ENCODE measurements at regions not wholly inside any gene's neighbourhood (a gene's known extent, or its start where the extent isn't known, plus 50 kb on each side); places are given as distances from the start of the nearest gene placed in this dataset.
"Not testable (repeated sequence)": the region's sequence is repeated elsewhere in the genome, so short reads cannot be mapped to it uniquely, and the experiment has no call there.

DNA sequence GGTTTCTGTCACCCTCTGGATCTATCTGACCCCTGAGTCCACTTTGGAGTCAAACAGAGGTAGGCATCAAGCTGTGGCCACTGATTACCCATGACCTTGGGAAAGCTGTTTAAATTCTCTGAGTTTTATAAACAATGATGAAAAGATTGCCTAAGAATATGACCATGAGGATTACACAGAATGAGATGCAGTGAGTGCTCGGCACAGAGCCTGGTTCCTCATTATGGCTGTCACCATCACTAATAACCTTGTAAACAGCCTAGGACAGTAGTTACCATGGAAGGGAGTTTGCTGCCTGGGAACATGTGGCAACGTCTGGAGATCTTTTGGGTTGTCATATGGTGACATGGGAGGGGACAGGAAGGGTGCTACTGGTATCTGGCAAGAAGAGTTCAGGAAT lies 248.3 kb upstream of the KAZN start:
- no peak overlapping the region for H3K27ac Mint-ChIP-seq
- no peaks in the 10 kb centered on the region for H3K4me1 Mint-ChIP-seq
- 70% methylated on average over 1 of the region's 2 CpGs for WGBS (ENCODE audit: insufficient coverage)
- H3K4me3 Mint-ChIP-seq, result no peak overlapping the region
- Histone ChIP-seq H3K4me1 (ENCODE audit: control insufficient read depth in 1 of 2, extremely low read depth in 1 of 2, insufficient read depth in 2 of 2, low read length in 2 of 2) (no peaks in the 10 kb centered on the region), H3K27ac (ENCODE audit: low read length) (no peak overlapping the region), H3K9me3 (no peaks in the 10 kb centered on the region), H3K27me3 (replicated peaks in 1 of 2; ENCODE audit: control insufficient read depth in 2 of 2, extremely low read depth in 1 of 2, insufficient read depth in 2 of 2, low read length in 1 of 2) (peaks cover 0 to 3% of the 10 kb centered on the region in 2 experiments), H3K4me3 (ENCODE audit: control insufficient read depth in 1 of 2, extremely low read depth in 1 of 2, low read length in 1 of 2) (no peak overlapping the region), H3K36me3 (ENCODE audit: control insufficient read depth in 2 of 2, extremely low read depth in 1 of 2, insufficient read depth in 1 of 2, low read length in 1 of 2) (no peaks in the 10 kb centered on the region)
- ATAC-seq (replicated peaks in 1 of 4) (no peak), DNase-seq (no peak)
- H3K9me3 Mint-ChIP-seq, result no peaks in the 10 kb centered on the region
- ChIA-PET CTCF (no interaction called here), POLR2A (interaction anchor here in 1 of 2 donors (0.6 kb wide), 1 partner anchor 315 kb away, joined by 5 read pairs; no protein-coding TSS in a partner anchor)
- no peaks in the 10 kb centered on the region for H3K36me3 Mint-ChIP-seq
- H3K27me3 Mint-ChIP-seq, result peaks cover 2 to 3% of the 10 kb centered on the region in 2 donors

GRCh38 chr1:14352897-14353296 lies 245.6 kb upstream of the KAZN start:
- Histone ChIP-seq H3K9me3 (no peaks in the 10 kb centered on the region), H3K4me3 (ENCODE audit: control insufficient read depth in 1 of 2, extremely low read depth in 1 of 2, low read length in 1 of 2) (no peak overlapping the region), H3K27me3 (replicated peaks in 1 of 2; ENCODE audit: control insufficient read depth in 2 of 2, extremely low read depth in 1 of 2, insufficient read depth in 2 of 2, low read length in 1 of 2) (peaks cover 0 to 2% of the 10 kb centered on the region in 2 experiments), H3K4me1 (ENCODE audit: control insufficient read depth in 1 of 2, extremely low read depth in 1 of 2, insufficient read depth in 2 of 2, low read length in 2 of 2) (no peaks in the 10 kb centered on the region), H3K36me3 (ENCODE audit: control insufficient read depth in 2 of 2, extremely low read depth in 1 of 2, insufficient read depth in 1 of 2, low read length in 1 of 2) (no peaks in the 10 kb centered on the region), H3K27ac (ENCODE audit: low read length) (no peak overlapping the region)
- Mint-ChIP-seq H3K36me3 (no peaks in the 10 kb centered on the region), H3K4me3 (no peak overlapping the region), H3K27ac (no peak overlapping the region), H3K4me1 (no peaks in the 10 kb centered on the region), H3K27me3 (peaks cover 2 to 3% of the 10 kb centered on the region in 2 donors), H3K9me3 (peaks cover 0 to 16% (median 6%) of the 10 kb centered on the region in 3 donors)
- ATAC-seq (replicated peaks in 1 of 4), result no peak
- whole genome bisulfite sequencing (ENCODE audit: insufficient coverage), result no CpG with 5 or more reads among the region's 6 CpGs
- CTCF ChIA-PET, result no interaction called here
- no peak for DNase-seq
- POLR2A ChIA-PET, result no interaction called here

GRCh38 chr1:14361005-14361404 lies 237.5 kb upstream of the KAZN start:
- ATAC-seq (replicated peaks in 1 of 4); DNase-seq; H3K27ac Mint-ChIP-seq; H3K36me3 Mint-ChIP-seq; H3K27ac ChIP-seq (ENCODE audit: low read length); H3K36me3 ChIP-seq (ENCODE audit: control insufficient read depth in 2 of 2, extremely low read depth in 1 of 2, insufficient read depth in 1 of 2, low read length in 1 of 2); POLR2A ChIA-PET; CTCF ChIA-PET; H3K4me3 Mint-ChIP-seq; H3K4me3 ChIP-seq (ENCODE audit: control insufficient read depth in 1 of 2, extremely low read depth in 1 of 2, low read length in 1 of 2); H3K4me1 Mint-ChIP-seq; H3K4me1 ChIP-seq (ENCODE audit: control insufficient read depth in 1 of 2, extremely low read depth in 1 of 2, insufficient read depth in 2 of 2, low read length in 2 of 2); H3K9me3 ChIP-seq: not testable (repeated sequence)
- 37% methylated on average over 4 of the region's 6 CpGs for WGBS (ENCODE audit: insufficient coverage)
- Mint-ChIP-seq H3K27me3 (peaks cover 5 to 11% of the 10 kb centered on the region in 2 donors), H3K9me3 (peaks cover 5 to 11% (median 8%) of the 10 kb centered on the region in 3 donors)
- H3K27me3 ChIP-seq (replicated peaks in 1 of 2; ENCODE audit: control insufficient read depth in 2 of 2, extremely low read depth in 1 of 2, insufficient read depth in 2 of 2, low read length in 1 of 2), result peaks cover 0 to 11% of the 10 kb centered on the region in 2 experiments

GRCh38 chr1:14362331-14362730 lies 236.2 kb upstream of the KAZN start:
- Histone ChIP-seq H3K27me3 (replicated peaks in 1 of 2; ENCODE audit: control insufficient read depth in 2 of 2, extremely low read depth in 1 of 2, insufficient read depth in 2 of 2, low read length in 1 of 2) (peaks cover 0 to 14% of the 10 kb centered on the region in 2 experiments), H3K27ac (ENCODE audit: low read length) (no peak overlapping the region), H3K36me3 (ENCODE audit: control insufficient read depth in 2 of 2, extremely low read depth in 1 of 2, insufficient read depth in 1 of 2, low read length in 1 of 2) (no peaks in the 10 kb centered on the region), H3K4me3 (ENCODE audit: control insufficient read depth in 1 of 2, extremely low read depth in 1 of 2, low read length in 1 of 2) (no peak overlapping the region), H3K9me3 (no peaks in the 10 kb centered on the region), H3K4me1 (ENCODE audit: control insufficient read depth in 1 of 2, extremely low read depth in 1 of 2, insufficient read depth in 2 of 2, low read length in 2 of 2) (no peaks in the 10 kb centered on the region)
- Mint-ChIP-seq H3K4me1 (no peaks in the 10 kb centered on the region), H3K27ac (no peak overlapping the region), H3K4me3 (no peak overlapping the region), H3K36me3 (no peaks in the 10 kb centered on the region), H3K27me3 (peaks cover 5 to 16% of the 10 kb centered on the region in 2 donors), H3K9me3 (peaks cover 2 to 5% (median 3%) of the 10 kb centered on the region in 3 donors)
- no CpG with 5 or more reads among the region's 1 CpG for WGBS (ENCODE audit: insufficient coverage)
- ATAC-seq (replicated peaks in 1 of 4) (no peak), DNase-seq (no peak)
- ChIA-PET POLR2A (no interaction called here), CTCF (no interaction called here)

GRCh38 chr1:14363036-14363590 lies 235.4 kb upstream of the KAZN start:
- Mint-ChIP-seq H3K36me3 (no peaks in the 10 kb centered on the region), H3K27ac (no peak overlapping the region), H3K9me3 (peaks cover 0 to 5% (median under 1%) of the 10 kb centered on the region in 3 donors), H3K4me1 (no peaks in the 10 kb centered on the region), H3K4me3 (no peak overlapping the region), H3K27me3 (peaks cover 9 to 16% of the 10 kb centered on the region in 2 donors)
- no peak for DNase-seq
- CTCF ChIA-PET, result no interaction called here
- peaks cover 0 to 16% of the 10 kb centered on the region in 2 experiments for H3K27me3 ChIP-seq (replicated peaks in 1 of 2; ENCODE audit: control insufficient read depth in 2 of 2, extremely low read depth in 1 of 2, insufficient read depth in 2 of 2, low read length in 1 of 2)
- 53% methylated on average over 3 of the region's 5 CpGs for WGBS (ENCODE audit: insufficient coverage)
- POLR2A ChIA-PET, result no interaction called here
- ATAC-seq (replicated peaks in 1 of 4), result no peak
- H3K4me3 ChIP-seq (ENCODE audit: control insufficient read depth in 1 of 2, extremely low read depth in 1 of 2, low read length in 1 of 2), result no peak overlapping the region
- no peaks in the 10 kb centered on the region for H3K36me3 ChIP-seq (ENCODE audit: control insufficient read depth in 2 of 2, extremely low read depth in 1 of 2, insufficient read depth in 1 of 2, low read length in 1 of 2)
- no peaks in the 10 kb centered on the region for H3K9me3 ChIP-seq
- no peaks in the 10 kb centered on the region for H3K4me1 ChIP-seq (ENCODE audit: control insufficient read depth in 1 of 2, extremely low read depth in 1 of 2, insufficient read depth in 2 of 2, low read length in 2 of 2)
- H3K27ac ChIP-seq (ENCODE audit: low read length), result no peak overlapping the region

DNA sequence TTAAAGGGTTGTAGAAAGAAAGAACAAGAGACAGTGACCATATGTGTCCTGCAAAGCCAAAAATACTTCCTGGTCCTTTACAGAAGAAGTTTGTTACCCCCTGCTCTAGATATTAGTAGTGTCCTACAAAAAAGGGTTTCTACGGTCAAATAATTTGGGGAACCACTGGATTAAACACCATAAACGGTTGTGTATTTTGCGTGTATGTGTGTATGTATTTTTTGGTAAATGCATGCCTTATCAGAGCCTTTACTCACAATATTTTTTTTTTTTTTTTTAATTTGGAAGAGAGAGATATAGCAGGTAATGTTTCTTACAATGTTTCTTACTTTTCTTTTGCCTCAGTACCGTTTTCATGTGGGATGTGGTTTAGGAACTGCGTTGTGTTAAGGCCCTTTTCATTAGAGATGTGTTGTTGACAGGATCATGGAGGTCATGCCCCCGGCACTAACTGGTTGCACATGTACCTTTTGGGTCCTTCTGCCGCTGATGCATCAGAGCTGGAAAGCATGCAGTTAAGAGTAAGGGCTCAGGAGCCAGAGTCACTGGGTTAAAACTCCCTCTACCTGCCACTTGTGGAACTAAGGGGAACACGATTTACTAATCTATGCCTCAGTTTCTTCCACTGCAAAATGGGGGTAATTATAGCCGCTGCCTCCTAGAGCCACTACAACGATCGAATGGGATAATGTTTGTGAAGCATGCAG lies 234.6 kb upstream of the KAZN start:
- H3K27ac ChIP-seq (ENCODE audit: low read length), result no peak overlapping the region
- no peak overlapping the region for H3K4me3 ChIP-seq (ENCODE audit: control insufficient read depth in 1 of 2, extremely low read depth in 1 of 2, low read length in 1 of 2)
- no peak overlapping the region for H3K27ac Mint-ChIP-seq
- H3K36me3 Mint-ChIP-seq, result no peaks in the 10 kb centered on the region
- CTCF ChIA-PET, result no interaction called here
- WGBS (ENCODE audit: insufficient coverage), result 36% methylated on average over 2 of the region's 11 CpGs
- DNase-seq (no peak), ATAC-seq (replicated peaks in 1 of 4) (no peak)
- no peaks in the 10 kb centered on the region for H3K36me3 ChIP-seq (ENCODE audit: control insufficient read depth in 2 of 2, extremely low read depth in 1 of 2, insufficient read depth in 1 of 2, low read length in 1 of 2)
- no peaks in the 10 kb centered on the region for H3K4me1 Mint-ChIP-seq
- H3K4me1 ChIP-seq (ENCODE audit: control insufficient read depth in 1 of 2, extremely low read depth in 1 of 2, insufficient read depth in 2 of 2, low read length in 2 of 2), result no peaks in the 10 kb centered on the region
- H3K4me3 Mint-ChIP-seq, result no peak overlapping the region
- H3K9me3 Mint-ChIP-seq, result peaks cover 0 to 5% (median 0%) of the 10 kb centered on the region in 3 donors
- peaks cover 11 to 16% of the 10 kb centered on the region in 2 donors for H3K27me3 Mint-ChIP-seq
- H3K9me3 ChIP-seq, result no peaks in the 10 kb centered on the region
- POLR2A ChIA-PET, result no interaction called here
- H3K27me3 ChIP-seq (replicated peaks in 1 of 2; ENCODE audit: control insufficient read depth in 2 of 2, extremely low read depth in 1 of 2, insufficient read depth in 2 of 2, low read length in 1 of 2), result peaks cover under 1 to 16% of the 10 kb centered on the region in 2 experiments

Data from T-cell (primary cell).